B cell (primary cell): ENCODE measurements at regions not wholly inside any gene's neighbourhood (a gene's known extent, or its start where the extent isn't known, plus 50 kb on each side); places are given as distances from the start of the nearest gene placed in this dataset.

Experiments
- EZH2 ChIP-seq: IDR thresholded peaks from 2 replicates; pipeline ENCODE4 v1.6.1; 2012; ENCODE audit warnings: borderline replicate concordance, low read depth, mild to moderate bottlenecking, moderate library complexity, low read length; ENCODE audit not compliant: insufficient read depth, poor library complexity, severe bottlenecking
- TF ChIP-seq, protein P1 (sequence below): fragments of 200-600 bp; IDR thresholded peaks from one replicate; pipeline ENCODE4 v1.8.0; 2022; ENCODE audit warnings: antibody characterized with exemption, mild to moderate bottlenecking

DNA sequence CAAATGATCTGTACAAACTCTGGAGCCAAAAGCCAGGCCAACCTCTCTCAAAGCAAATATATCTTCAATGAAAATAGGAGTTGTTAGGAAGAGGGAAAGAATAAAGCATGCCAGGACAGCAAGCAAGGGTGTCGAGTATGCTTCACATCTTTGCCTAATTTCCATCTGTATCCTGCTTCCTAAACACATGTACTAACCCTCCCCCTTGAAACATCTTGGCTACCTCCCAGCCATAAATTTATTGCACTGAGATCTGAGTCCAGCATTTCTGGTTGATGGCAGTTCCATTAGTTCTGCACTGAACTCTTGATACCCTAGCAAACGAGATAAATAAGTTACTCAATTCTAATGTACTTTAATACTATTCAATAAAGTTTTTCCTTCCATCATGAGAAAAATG lies 430.5 kb upstream of the TRAM1L1 start:
- TF ChIP-seq EZH2, result no peak
- TF ChIP-seq, protein P1, sequence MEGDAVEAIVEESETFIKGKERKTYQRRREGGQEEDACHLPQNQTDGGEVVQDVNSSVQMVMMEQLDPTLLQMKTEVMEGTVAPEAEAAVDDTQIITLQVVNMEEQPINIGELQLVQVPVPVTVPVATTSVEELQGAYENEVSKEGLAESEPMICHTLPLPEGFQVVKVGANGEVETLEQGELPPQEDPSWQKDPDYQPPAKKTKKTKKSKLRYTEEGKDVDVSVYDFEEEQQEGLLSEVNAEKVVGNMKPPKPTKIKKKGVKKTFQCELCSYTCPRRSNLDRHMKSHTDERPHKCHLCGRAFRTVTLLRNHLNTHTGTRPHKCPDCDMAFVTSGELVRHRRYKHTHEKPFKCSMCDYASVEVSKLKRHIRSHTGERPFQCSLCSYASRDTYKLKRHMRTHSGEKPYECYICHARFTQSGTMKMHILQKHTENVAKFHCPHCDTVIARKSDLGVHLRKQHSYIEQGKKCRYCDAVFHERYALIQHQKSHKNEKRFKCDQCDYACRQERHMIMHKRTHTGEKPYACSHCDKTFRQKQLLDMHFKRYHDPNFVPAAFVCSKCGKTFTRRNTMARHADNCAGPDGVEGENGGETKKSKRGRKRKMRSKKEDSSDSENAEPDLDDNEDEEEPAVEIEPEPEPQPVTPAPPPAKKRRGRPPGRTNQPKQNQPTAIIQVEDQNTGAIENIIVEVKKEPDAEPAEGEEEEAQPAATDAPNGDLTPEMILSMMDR, result no peak
